HEK293 (cell line): ENCODE measurements at regions not wholly inside any gene's neighbourhood (a gene's known extent, or its start where the extent isn't known, plus 50 kb on each side); places are given as distances from the start of the nearest gene placed in this dataset.

Source experiments
- TCF7L2 ChIP-seq: IDR thresholded peaks from 2 replicates; pipeline ENCODE4 v1.6.1; 2011; ENCODE audit warnings: low read depth, mild to moderate bottlenecking, inconsistent platforms, low read length, moderate library complexity, borderline replicate concordance
- WT1 ChIP-seq: fragments of 450-650 bp; formaldehyde crosslinking; IDR thresholded peaks from 2 replicates; pipeline ENCODE4 v1.5.1; 2016; ENCODE audit warnings: missing biosample characterization, missing genetic modification characterization
- ZBTB21 ChIP-seq: fragments of 450-650 bp; formaldehyde crosslinking; IDR thresholded peaks from 2 replicates; pipeline ENCODE4 v1.5.1; 2017; ENCODE audit warnings: missing biosample characterization, missing genetic modification characterization
- ZFP3 ChIP-seq: fragments of 450-650 bp; formaldehyde crosslinking; IDR thresholded peaks from 2 replicates; pipeline ENCODE4 v1.5.1; 2016; ENCODE audit warnings: low read depth, missing biosample characterization, missing genetic modification characterization
- ZIC2 ChIP-seq: fragments of 450-650 bp; formaldehyde crosslinking; IDR thresholded peaks from 2 replicates; pipeline ENCODE4 v1.5.1; 2016; ENCODE audit warnings: missing biosample characterization, missing genetic modification characterization
- ZNF146 ChIP-seq: fragments of 450-650 bp; formaldehyde crosslinking; IDR thresholded peaks from 2 replicates; pipeline ENCODE4 v1.5.1; 2016; ENCODE audit warnings: missing biosample characterization, missing genetic modification characterization
- ZNF292 ChIP-seq: fragments of 450-650 bp; formaldehyde crosslinking; IDR thresholded peaks from 2 replicates; pipeline ENCODE4 v1.5.1; 2016; ENCODE audit warnings: low read depth, missing biosample characterization, missing genetic modification characterization, borderline replicate concordance
- ZNF514 ChIP-seq: fragments of 450-650 bp; formaldehyde crosslinking; IDR thresholded peaks from 2 replicates; pipeline ENCODE4 v1.5.1; 2016; ENCODE audit warnings: missing biosample characterization, missing genetic modification characterization
- ZNF521 ChIP-seq: fragments of 450-650 bp; formaldehyde crosslinking; IDR thresholded peaks from 2 replicates; pipeline ENCODE4 v1.5.1; 2017; ENCODE audit warnings: missing biosample characterization, mild to moderate bottlenecking, missing genetic modification characterization
- ZNF558 ChIP-seq: fragments of 450-650 bp; formaldehyde crosslinking; IDR thresholded peaks from 2 replicates; pipeline ENCODE4 v1.5.1; 2016; ENCODE audit warnings: missing biosample characterization, missing genetic modification characterization
- ZNF600 ChIP-seq: fragments of 450-650 bp; formaldehyde crosslinking; IDR thresholded peaks from 2 replicates; pipeline ENCODE4 v1.5.1; 2016; ENCODE audit warnings: missing biosample characterization, missing genetic modification characterization
- ZNF785 ChIP-seq: fragments of 450-650 bp; formaldehyde crosslinking; IDR thresholded peaks from 2 replicates; pipeline ENCODE4 v1.5.1; 2016; ENCODE audit warnings: missing biosample characterization, missing genetic modification characterization
- TF ChIP-seq, protein P1 (sequence below): fragments of 450-650 bp; formaldehyde crosslinking; IDR thresholded peaks from 2 replicates; pipeline ENCODE4 v1.5.1; 2016; ENCODE audit warnings: missing biosample characterization, missing genetic modification characterization

DNA sequence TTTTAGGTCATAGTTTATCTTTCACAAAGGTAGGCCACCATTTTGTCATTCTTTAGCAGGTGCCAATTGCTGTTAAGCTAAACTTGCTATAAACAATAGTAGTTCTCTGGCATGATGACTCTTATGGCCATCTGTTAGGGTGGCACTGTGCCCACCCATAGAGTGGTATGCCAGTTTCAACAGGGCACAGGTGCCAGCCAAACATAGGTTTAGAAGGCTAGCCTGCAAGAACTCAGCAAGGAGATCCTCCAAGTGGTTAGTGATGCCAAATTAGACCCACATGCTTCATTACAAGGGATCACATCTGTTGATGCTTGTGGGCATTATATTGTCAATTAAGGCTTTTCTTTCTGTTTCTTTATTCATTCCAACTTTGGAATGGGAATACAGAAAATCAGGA lies 204.5 kb downstream of the FMR1NB start:
- TF ChIP-seq ZIC2 (tag by site-specific recombination), result no peak
- TF ChIP-seq ZNF146 (tag by site-specific recombination), result no peak
- TF ChIP-seq ZNF785 (tag by site-specific recombination), result no peak
- TF ChIP-seq, protein P1, sequence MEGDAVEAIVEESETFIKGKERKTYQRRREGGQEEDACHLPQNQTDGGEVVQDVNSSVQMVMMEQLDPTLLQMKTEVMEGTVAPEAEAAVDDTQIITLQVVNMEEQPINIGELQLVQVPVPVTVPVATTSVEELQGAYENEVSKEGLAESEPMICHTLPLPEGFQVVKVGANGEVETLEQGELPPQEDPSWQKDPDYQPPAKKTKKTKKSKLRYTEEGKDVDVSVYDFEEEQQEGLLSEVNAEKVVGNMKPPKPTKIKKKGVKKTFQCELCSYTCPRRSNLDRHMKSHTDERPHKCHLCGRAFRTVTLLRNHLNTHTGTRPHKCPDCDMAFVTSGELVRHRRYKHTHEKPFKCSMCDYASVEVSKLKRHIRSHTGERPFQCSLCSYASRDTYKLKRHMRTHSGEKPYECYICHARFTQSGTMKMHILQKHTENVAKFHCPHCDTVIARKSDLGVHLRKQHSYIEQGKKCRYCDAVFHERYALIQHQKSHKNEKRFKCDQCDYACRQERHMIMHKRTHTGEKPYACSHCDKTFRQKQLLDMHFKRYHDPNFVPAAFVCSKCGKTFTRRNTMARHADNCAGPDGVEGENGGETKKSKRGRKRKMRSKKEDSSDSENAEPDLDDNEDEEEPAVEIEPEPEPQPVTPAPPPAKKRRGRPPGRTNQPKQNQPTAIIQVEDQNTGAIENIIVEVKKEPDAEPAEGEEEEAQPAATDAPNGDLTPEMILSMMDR (tag by site-specific recombination), result no peak
- no peak for TF ChIP-seq ZBTB21 (tag by site-specific recombination)
- no peak for TF ChIP-seq ZNF292 (tag by site-specific recombination)
- no peak for TF ChIP-seq TCF7L2
- no peak for TF ChIP-seq ZNF514 (tag by site-specific recombination)
- no peak for TF ChIP-seq ZFP3 (tag by site-specific recombination)
- TF ChIP-seq WT1 (tag by site-specific recombination), result no peak
- TF ChIP-seq ZNF521 (tag by site-specific recombination), result no peak
- TF ChIP-seq ZNF558, result no peak
- no peak for TF ChIP-seq ZNF600 (tag by site-specific recombination)
